Nephron (organoid): ENCODE measurements at regions not wholly inside any gene's neighbourhood (a gene's known extent, or its start where the extent isn't known, plus 50 kb on each side); places are given as distances from the start of the nearest gene placed in this dataset.

Experiments used
- H3K27ac Mint-ChIP-seq, 3 experiments: 2 replicates each; pipeline ENCODE4 v1.8.0; 2020; ENCODE audit warnings: mixed read lengths in 3 of 3, mild to moderate bottlenecking in 2 of 3, moderate library complexity in 1 of 3
- H3K27me3 Mint-ChIP-seq: 2 replicates; pipeline ENCODE4 v1.8.0; 2021; ENCODE audit warnings: low read depth, mild to moderate bottlenecking, moderate library complexity, mixed read lengths
- H3K36me3 Mint-ChIP-seq: 2 replicates; pipeline ENCODE4 v1.8.0; 2020; ENCODE audit warnings: low read depth, mixed read lengths
- H3K4me1 Mint-ChIP-seq: 2 replicates; pipeline ENCODE4 v1.8.0; 2020; ENCODE audit warnings: mixed read lengths
- H3K4me3 Mint-ChIP-seq, 3 experiments: 2 replicates each; pipeline ENCODE4 v1.8.0; 2020; ENCODE audit warnings: mild to moderate bottlenecking in 3 of 3, mixed read lengths in 3 of 3, moderate library complexity in 2 of 3
- H3K9me3 Mint-ChIP-seq: 2 replicates; pipeline ENCODE4 v1.8.0; 2020; ENCODE audit warnings: mixed read lengths
- TF ChIP-seq, protein P1 (sequence below), 3 experiments: fragments of 200-600 bp; sonication (generic); IDR thresholded peaks; one replicate each; pipeline ENCODE4 v1.5.0; 2021; ENCODE audit warnings: antibody characterized with exemption in 3 of 3; ENCODE audit not compliant: unreplicated experiment in 3 of 3

DNA sequence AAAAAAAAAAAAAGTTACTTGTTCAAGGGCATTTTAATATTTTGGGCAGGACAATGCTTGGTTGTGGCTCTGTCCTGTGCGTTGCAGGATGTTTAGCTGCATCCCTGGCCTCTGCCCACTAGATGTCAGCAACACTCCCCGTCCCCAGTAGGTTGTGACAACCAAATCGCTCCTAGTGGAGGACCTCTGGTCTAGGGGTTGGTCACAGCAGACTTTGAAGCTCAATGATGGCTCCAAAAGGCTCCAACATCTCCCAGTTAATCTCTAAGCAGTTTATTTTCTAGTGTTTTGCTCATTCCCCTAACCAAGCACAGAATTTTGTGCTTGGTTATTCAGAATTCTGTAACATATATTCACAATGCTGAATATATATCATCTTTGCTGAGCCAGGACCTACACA lies 67.0 kb downstream of the CHRNA1 start:
- H3K36me3 Mint-ChIP-seq: no peaks in the 10 kb centered on the region
- no peaks in the 10 kb centered on the region for H3K9me3 Mint-ChIP-seq
- H3K4me3 Mint-ChIP-seq: no peak overlapping the region
- H3K27ac Mint-ChIP-seq: no peak overlapping the region
- TF ChIP-seq, protein P1, sequence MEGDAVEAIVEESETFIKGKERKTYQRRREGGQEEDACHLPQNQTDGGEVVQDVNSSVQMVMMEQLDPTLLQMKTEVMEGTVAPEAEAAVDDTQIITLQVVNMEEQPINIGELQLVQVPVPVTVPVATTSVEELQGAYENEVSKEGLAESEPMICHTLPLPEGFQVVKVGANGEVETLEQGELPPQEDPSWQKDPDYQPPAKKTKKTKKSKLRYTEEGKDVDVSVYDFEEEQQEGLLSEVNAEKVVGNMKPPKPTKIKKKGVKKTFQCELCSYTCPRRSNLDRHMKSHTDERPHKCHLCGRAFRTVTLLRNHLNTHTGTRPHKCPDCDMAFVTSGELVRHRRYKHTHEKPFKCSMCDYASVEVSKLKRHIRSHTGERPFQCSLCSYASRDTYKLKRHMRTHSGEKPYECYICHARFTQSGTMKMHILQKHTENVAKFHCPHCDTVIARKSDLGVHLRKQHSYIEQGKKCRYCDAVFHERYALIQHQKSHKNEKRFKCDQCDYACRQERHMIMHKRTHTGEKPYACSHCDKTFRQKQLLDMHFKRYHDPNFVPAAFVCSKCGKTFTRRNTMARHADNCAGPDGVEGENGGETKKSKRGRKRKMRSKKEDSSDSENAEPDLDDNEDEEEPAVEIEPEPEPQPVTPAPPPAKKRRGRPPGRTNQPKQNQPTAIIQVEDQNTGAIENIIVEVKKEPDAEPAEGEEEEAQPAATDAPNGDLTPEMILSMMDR (IDR thresholded peaks at IDR 0.05; ENCODE audit: unreplicated experiment in 3 of 3): peak; percentile 65 to 79 (median 77)
- peaks cover 32% of the 10 kb centered on the region for H3K27me3 Mint-ChIP-seq
- no peaks in the 10 kb centered on the region for H3K4me1 Mint-ChIP-seq

GRCh38 chr2:174694920-174695319 lies 69.4 kb downstream of the CHRNA1 start:
- no peaks in the 10 kb centered on the region for H3K9me3 Mint-ChIP-seq
- peaks cover 26% of the 10 kb centered on the region for H3K27me3 Mint-ChIP-seq
- no peak overlapping the region for H3K4me3 Mint-ChIP-seq
- no peaks in the 10 kb centered on the region for H3K36me3 Mint-ChIP-seq
- TF ChIP-seq, protein P1 (IDR thresholded peaks at IDR 0.05; ENCODE audit: unreplicated experiment in 3 of 3): no peak
- no peaks in the 10 kb centered on the region for H3K4me1 Mint-ChIP-seq
- H3K27ac Mint-ChIP-seq: no peak overlapping the region

- TF ChIP-seq, protein P1 (IDR thresholded peaks at IDR 0.05; ENCODE audit: unreplicated experiment in 3 of 3): no peak
- Mint-ChIP-seq H3K4me3 (no peak overlapping the region), H3K4me1 (no peaks in the 10 kb centered on the region)
These were observed 69.9 kb downstream of the CHRNA1 start for GRCh38 chr2:174694196-174694878.

GRCh38 chr2:174693344-174693743 lies 70.9 kb downstream of the CHRNA1 start:
- TF ChIP-seq, protein P1 (IDR thresholded peaks at IDR 0.05; ENCODE audit: unreplicated experiment in 3 of 3): no peak
- Mint-ChIP-seq H3K9me3 (no peaks in the 10 kb centered on the region), H3K27me3 (peaks cover 26% of the 10 kb centered on the region), H3K36me3 (no peaks in the 10 kb centered on the region), H3K4me3 (no peak overlapping the region), H3K27ac (no peak overlapping the region), H3K4me1 (no peaks in the 10 kb centered on the region)

More at GRCh38 chr2:174694196-174694878, 69.9 kb downstream of the CHRNA1 start:
- no peaks in the 10 kb centered on the region for H3K36me3 Mint-ChIP-seq
- no peaks in the 10 kb centered on the region for H3K9me3 Mint-ChIP-seq
- peaks cover 26% of the 10 kb centered on the region for H3K27me3 Mint-ChIP-seq
- no peak overlapping the region for H3K27ac Mint-ChIP-seq

DNA sequence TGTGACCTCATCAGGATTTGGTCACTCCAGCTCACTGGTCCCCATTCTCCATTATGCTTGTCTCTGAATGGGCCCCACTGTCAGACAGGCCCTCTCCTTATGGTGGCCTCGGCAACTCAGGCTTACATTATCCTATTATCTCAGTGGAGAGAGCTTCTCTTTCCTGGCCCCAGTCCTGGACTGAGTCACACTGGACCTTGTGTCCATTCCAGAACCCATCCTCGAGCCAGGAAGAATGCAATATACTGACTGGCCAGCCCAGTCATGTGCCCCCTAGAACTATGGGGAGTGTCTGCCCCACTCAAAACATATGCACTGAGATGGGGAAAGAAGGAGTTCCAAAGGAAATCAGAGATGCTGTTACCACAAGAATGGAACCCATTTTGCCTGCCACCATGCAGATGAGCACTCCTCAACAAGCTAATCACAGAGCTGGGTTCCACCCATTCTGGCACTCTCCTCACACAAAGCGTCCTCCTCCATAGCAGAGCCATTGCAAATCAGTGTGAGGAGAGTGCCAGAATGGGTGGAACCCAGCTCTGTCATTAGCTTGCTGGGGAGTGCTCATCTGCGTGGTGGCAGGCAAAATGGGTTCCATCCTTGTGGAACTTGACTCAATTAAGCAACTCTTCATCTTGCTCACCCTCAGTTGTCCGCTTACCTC lies 71.9 kb downstream of the CHRNA1 start:
- no peaks in the 10 kb centered on the region for H3K4me1 Mint-ChIP-seq
- peaks cover 25% of the 10 kb centered on the region for H3K27me3 Mint-ChIP-seq
- H3K4me3 Mint-ChIP-seq: no peak overlapping the region
- no peaks in the 10 kb centered on the region for H3K36me3 Mint-ChIP-seq
- no peaks in the 10 kb centered on the region for H3K9me3 Mint-ChIP-seq
- TF ChIP-seq, protein P1 (IDR thresholded peaks at IDR 0.05; ENCODE audit: unreplicated experiment in 3 of 3): no peak
- H3K27ac Mint-ChIP-seq: no peak overlapping the region
